Endothelial cell (in vitro differentiated cells): ENCODE measurements at regions not wholly inside any gene's neighbourhood (a gene's known extent, or its start where the extent isn't known, plus 50 kb on each side); places are given as distances from the start of the nearest gene placed in this dataset.

Source experiments
- DNase-seq: peaks from one replicate; pipeline ENCODE4 v3.0.0; 2021; ENCODE audit warnings: low spot score
- H3K27ac Mint-ChIP-seq: one replicate; pipeline ENCODE4 v1.8.0; 2021; ENCODE audit warnings: mixed read lengths, inconsistent platforms; ENCODE audit not compliant: unreplicated experiment
- H3K27me3 Mint-ChIP-seq: one replicate; pipeline ENCODE4 v1.8.0; 2021; ENCODE audit warnings: mild to moderate bottlenecking, moderate library complexity, mixed read lengths, inconsistent platforms; ENCODE audit not compliant: unreplicated experiment
- H3K36me3 Mint-ChIP-seq: one replicate; pipeline ENCODE4 v1.8.0; 2021; ENCODE audit warnings: mild to moderate bottlenecking, low read depth, mixed read lengths, inconsistent platforms; ENCODE audit not compliant: unreplicated experiment
- H3K4me1 Mint-ChIP-seq: one replicate; pipeline ENCODE4 v1.8.0; 2021; ENCODE audit warnings: mild to moderate bottlenecking, mixed read lengths, inconsistent platforms; ENCODE audit not compliant: unreplicated experiment
- H3K4me3 Mint-ChIP-seq: one replicate; pipeline ENCODE4 v1.8.0; 2021; ENCODE audit warnings: mild to moderate bottlenecking, mixed read lengths, inconsistent platforms; ENCODE audit not compliant: unreplicated experiment
- H3K9me3 Mint-ChIP-seq: one replicate; pipeline ENCODE4 v1.8.0; 2021; ENCODE audit warnings: mixed read lengths, inconsistent platforms; ENCODE audit not compliant: unreplicated experiment
- CTCF ChIP-seq: fragments of 200-600 bp; sonication (generic); IDR thresholded peaks from one replicate; pipeline ENCODE4 v1.5.0; 2021; ENCODE audit warnings: antibody characterized with exemption; ENCODE audit not compliant: unreplicated experiment

- H3K36me3 Mint-ChIP-seq = no peaks in the 10 kb centered on the region
- H3K27ac Mint-ChIP-seq = no peak overlapping the region
These were observed 315.7 kb upstream of the SLITRK5 start for GRCh38 chr13:87355451-87355850.

GRCh38 chr13:87356314-87356713, 314.9 kb upstream of the SLITRK5 start:
- H3K4me1 Mint-ChIP-seq = no peaks in the 10 kb centered on the region
- TF ChIP-seq CTCF = no peak
- H3K27ac Mint-ChIP-seq = no peak overlapping the region
- no peaks in the 10 kb centered on the region for H3K27me3 Mint-ChIP-seq
- no peaks in the 10 kb centered on the region for H3K36me3 Mint-ChIP-seq
- no peak for DNase-seq
- H3K4me3 Mint-ChIP-seq = no peak overlapping the region
- no peaks in the 10 kb centered on the region for H3K9me3 Mint-ChIP-seq

More at GRCh38 chr13:87355451-87355850, 315.7 kb upstream of the SLITRK5 start:
- no peak for TF ChIP-seq CTCF
- no peak for DNase-seq
- no peaks in the 10 kb centered on the region for H3K4me1 Mint-ChIP-seq
- H3K4me3 Mint-ChIP-seq = no peak overlapping the region
- H3K27me3 Mint-ChIP-seq = no peaks in the 10 kb centered on the region
- H3K9me3 Mint-ChIP-seq = no peaks in the 10 kb centered on the region

GRCh38 chr13:87358319-87358718, 312.9 kb upstream of the SLITRK5 start:
- Mint-ChIP-seq H3K27ac (no peak overlapping the region), H3K9me3 (no peaks in the 10 kb centered on the region), H3K4me1 (no peaks in the 10 kb centered on the region), H3K36me3 (no peaks in the 10 kb centered on the region), H3K4me3 (no peak overlapping the region), H3K27me3 (no peaks in the 10 kb centered on the region)
- no peak for TF ChIP-seq CTCF
- no peak for DNase-seq

- Mint-ChIP-seq H3K4me1 (no peaks in the 10 kb centered on the region), H3K4me3 (no peak overlapping the region), H3K9me3 (no peaks in the 10 kb centered on the region), H3K27ac (no peak overlapping the region), H3K36me3 (no peaks in the 10 kb centered on the region), H3K27me3 (no peaks in the 10 kb centered on the region)
- no peak for TF ChIP-seq CTCF
- DNase-seq = no peak
These were observed 310.0 kb upstream of the SLITRK5 start for GRCh38 chr13:87361216-87361615.

- H3K4me1 Mint-ChIP-seq = no peaks in the 10 kb centered on the region
- no peaks in the 10 kb centered on the region for H3K27me3 Mint-ChIP-seq
- no peaks in the 10 kb centered on the region for H3K9me3 Mint-ChIP-seq
These were observed 302.5 kb upstream of the SLITRK5 start for GRCh38 chr13:87368639-87369038.

More at GRCh38 chr13:87368639-87369038, 302.5 kb upstream of the SLITRK5 start:
- TF ChIP-seq CTCF = no peak
- H3K27ac Mint-ChIP-seq = no peak overlapping the region
- no peak overlapping the region for H3K4me3 Mint-ChIP-seq
- H3K36me3 Mint-ChIP-seq = no peaks in the 10 kb centered on the region
- no peak for DNase-seq
